Heart left ventricle (tissue), 16 donors: ENCODE measurements at regions not wholly inside any gene's neighbourhood (a gene's known extent, or its start where the extent isn't known, plus 50 kb on each side); places are given as distances from the start of the nearest gene placed in this dataset.

ENCODE experiments used
- ATAC-seq, 4 donors: fragments of 200-7000 bp; cut with Tn5 transposase; one replicate each; pipeline ENCODE4 v1.9.1; 2020 to 2022; ENCODE audit warnings: moderate library complexity in 4 of 4, mild to moderate bottlenecking in 3 of 4, moderate number of reproducible peaks in 1 of 4
- DNase-seq, 5 donors: peaks; one replicate each; pipeline ENCODE4 v3.0.0-alpha.2; 2020
- H3K27ac ChIP-seq, 12 donors: fragments of 200-600 bp; sonication (generic) in 4 of 12; one replicate each; pipeline versions ENCODE4 v1.5.0 to v1.8.0; 2016 to 2022; ENCODE audit warnings: mild to moderate bottlenecking in 2 of 12
- H3K27me3 ChIP-seq, 9 donors: fragments of 200-600 bp; sonication (generic) in 2 of 9; one replicate each; pipeline versions ENCODE4 v1.5.1 to v1.8.0; 2016 to 2022; ENCODE audit warnings: mild to moderate bottlenecking in 3 of 9
- H3K36me3 ChIP-seq, 9 donors: fragments of 200-600 bp; sonication (generic) in 2 of 9; one replicate each; pipeline versions ENCODE4 v1.5.0 to v1.8.0; 2018 to 2022; ENCODE audit warnings: mild to moderate bottlenecking in 2 of 9
- H3K4me1 ChIP-seq, 12 donors: fragments of 200-600 bp; sonication (generic) in 4 of 12; one replicate each; pipeline versions ENCODE4 v1.5.0 to v1.8.0; 2016 to 2022; ENCODE audit warnings: mild to moderate bottlenecking in 3 of 12
- H3K4me3 ChIP-seq, 12 donors: fragments of 200-600 bp; sonication (generic) in 4 of 12; one replicate each; pipeline versions ENCODE4 v1.5.0 to v1.8.0; 2017 to 2022; ENCODE audit warnings: mild to moderate bottlenecking in 9 of 12, moderate library complexity in 4 of 12
- H3K9me3 ChIP-seq, 12 donors: fragments of 200-600 bp; sonication (generic) in 4 of 12; one replicate each; pipeline versions ENCODE4 v1.5.0 to v1.8.0; 2016 to 2022; ENCODE audit warnings: mild to moderate bottlenecking in 1 of 12
- CTCF ChIP-seq, 12 donors: fragments of 200-600 bp; sonication (generic) in 4 of 12; IDR thresholded peaks; one replicate each; pipeline versions ENCODE4 v1.5.0 to v1.8.0; 2018 to 2022; ENCODE audit warnings: antibody characterized with exemption in 12 of 12, mild to moderate bottlenecking in 5 of 12
- POLR2A ChIP-seq, 2 donors: fragments of 450-650 bp; IDR thresholded peaks; one replicate each; pipeline ENCODE4 v1.6.1; 2017; ENCODE audit warnings: antibody characterized with exemption in 2 of 2, mild to moderate bottlenecking in 2 of 2, moderate library complexity in 2 of 2
- WGBS, 4 donors: extraction: QIAGEN DNeasy Blood & Tissue Kit in 2 of 4; methylation state at CpG; one replicate each; pipeline versions ENCODE4 v1.1.5 to v1.1.7; 2013 to 2018; 5-methylcytosine and 5-hydroxymethylcytosine counted together
- intact Hi-C, 10 donors: fragments of 100-400 bp; cut with DNase I; formaldehyde crosslinking; loops; one replicate each; pipeline versions ENCODE4 v1.11.1 to v1.14.2; 2022
- donor health status: ischemic (EF 13 %, LVEDD 7.1; RV severe dilation, severe dysfunction).
- donor health status: healthy with polysubstance abuse.
- donor health status: DM: no; HTN: yes; CAD: no.
- donor health status: DM: no; HTN: no; CAD: no.
- donor health status: ischemic (EF 25% LVEDD 6.9; RV normal size, moderate dysfunction).
- donor health status: ischemic (EF 25% LVEDD 5.7; RV mildly dilated, moderate dysfunction).
- donor health status: healthy.
- donor health status: DM: yes; HTN: yes; CAD: no.
- donor health status: ischemic (EF 35%, LVEDD 5.7; RV mildly dilated, moderate dysfunction).
- donor health status: nonischemic (EF 11% LVEDD 7.7; RV severe dilation, severe dysfunction).
- donor health status: DM: yes; HTN: yes; CAD: no.
- donor health status: PGD.
- donor health status: ischemic (EF 29% LVEDD 5.4; RV normal size, mild dysfunction).
- donor health status: nonischemic (EF 23%, LVEDD 6.1; RV moderate dilation, normal function).

GRCh38 chrX:95318882-95319281, 1365.8 kb upstream of the DIAPH2 start:
- ATAC-seq: no peak
- 32 to 39% (median 37%) methylated on average over 4 of the region's 4 CpGs for WGBS, 4 donors

GRCh38 chrX:95325185-95325584, 1359.5 kb upstream of the DIAPH2 start:
- H3K9me3 ChIP-seq: peaks cover 0 to 12% (median 0%) of the 10 kb centered on the region in 12 donors
- H3K27me3 ChIP-seq: peaks cover 0 to 9% (median 0%) of the 10 kb centered on the region in 9 donors
- WGBS, 4 donors: 30 to 66% (median 55%) methylated on average over 2 of the region's 2 CpGs
- DNase-seq (no peak), ATAC-seq (no peak)
- H3K4me3 ChIP-seq: no peak overlapping the region
- H3K4me1 ChIP-seq: no peaks in the 10 kb centered on the region
- no peak overlapping the region for H3K27ac ChIP-seq
- H3K36me3 ChIP-seq: no peaks in the 10 kb centered on the region
- intact Hi-C loops: no loop called here
- no peak for TF ChIP-seq CTCF (IDR thresholded peaks at IDR 0.05)
- TF ChIP-seq POLR2A (IDR thresholded peaks at IDR 0.05): no peak

More at GRCh38 chrX:95318882-95319281, 1365.8 kb upstream of the DIAPH2 start:
- H3K27ac ChIP-seq: no peak overlapping the region
- no peaks in the 10 kb centered on the region for H3K36me3 ChIP-seq
- TF ChIP-seq CTCF (IDR thresholded peaks at IDR 0.05) (peak in 2 of 12 donors; percentile 15 to 16), POLR2A (IDR thresholded peaks at IDR 0.05) (no peak)
- H3K4me1 ChIP-seq: no peaks in the 10 kb centered on the region
- peaks cover 0 to 14% (median 0%) of the 10 kb centered on the region in 9 donors for H3K27me3 ChIP-seq
- H3K9me3 ChIP-seq: no peaks in the 10 kb centered on the region
- intact Hi-C loops: no loop called here
- no peak for DNase-seq
- no peak overlapping the region for H3K4me3 ChIP-seq

GRCh38 chrX:95330292-95330691, 1354.3 kb upstream of the DIAPH2 start:
- DNase-seq: no peak
- intact Hi-C loops: no loop called here
- 53 to 79% (median 66%) methylated on average over 2 of the region's 2 CpGs for WGBS, 4 donors
- H3K27me3 ChIP-seq: no peaks in the 10 kb centered on the region
- H3K4me3 ChIP-seq: no peak overlapping the region
- TF ChIP-seq POLR2A (IDR thresholded peaks at IDR 0.05) (no peak), CTCF (IDR thresholded peaks at IDR 0.05) (no peak)
- H3K27ac ChIP-seq: no peak overlapping the region
- H3K36me3 ChIP-seq: no peaks in the 10 kb centered on the region
- H3K9me3 ChIP-seq: peaks cover 0 to 12% (median 0%) of the 10 kb centered on the region in 12 donors
- H3K4me1 ChIP-seq: no peaks in the 10 kb centered on the region
- no peak for ATAC-seq

- DNase-seq: no peak
- intact Hi-C loops: no loop called here
- Histone ChIP-seq H3K4me3 (no peak overlapping the region), H3K4me1 (no peaks in the 10 kb centered on the region), H3K9me3 (peaks cover 0 to 12% (median 0%) of the 10 kb centered on the region in 12 donors), H3K27me3 (peaks cover 0 to 4% (median 0%) of the 10 kb centered on the region in 9 donors), H3K36me3 (no peaks in the 10 kb centered on the region), H3K27ac (no peak overlapping the region)
- WGBS, 4 donors: 17 to 33% (median 30%) methylated on average over 8 of the region's 8 CpGs
- TF ChIP-seq POLR2A (IDR thresholded peaks at IDR 0.05) (no peak), CTCF (IDR thresholded peaks at IDR 0.05) (no peak)
- ATAC-seq: no peak
These were observed 1352.1 kb upstream of the DIAPH2 start for GRCh38 chrX:95332530-95332929.
